DND-41 (cell line): ENCODE measurements at regions not wholly inside any gene's neighbourhood (a gene's known extent, or its start where the extent isn't known, plus 50 kb on each side); places are given as distances from the start of the nearest gene placed in this dataset.

ENCODE experiments used
- ATAC-seq: fragments of 200-7000 bp; cut with Tn5 transposase; 3 replicates; pipeline ENCODE4 v1.9.1; 2021; ENCODE audit warnings: low read depth; ENCODE audit not compliant: insufficient read depth
- DNase-seq: peaks from one replicate; pipeline ENCODE4 v3.0.0-alpha.2; 2020
- H2AFZ ChIP-seq: 2 replicates; pipeline ENCODE4 v1.6.0; 2012; ENCODE audit warnings: low read depth, low read length
- H3K27ac ChIP-seq: 2 replicates; pipeline ENCODE4 v1.5.1; 2012; ENCODE audit warnings: low read length, inconsistent platforms
- H3K27me3 ChIP-seq: fragments of 200-600 bp; sonication (generic); 2 replicates; pipeline ENCODE4 v1.6.0; 2012; ENCODE audit warnings: low read length, mild to moderate bottlenecking, inconsistent platforms; ENCODE audit not compliant: insufficient read depth, poor library complexity
- H3K36me3 ChIP-seq: 2 replicates; pipeline ENCODE4 v1.5.1; 2012; ENCODE audit warnings: low read length, inconsistent platforms; ENCODE audit not compliant: insufficient read depth
- H3K4me1 ChIP-seq: 2 replicates; pipeline ENCODE4 v1.5.1; 2012; ENCODE audit warnings: mild to moderate bottlenecking, low read length; ENCODE audit not compliant: insufficient read depth
- H3K4me2 ChIP-seq: 2 replicates; pipeline ENCODE4 v1.6.0; 2012; ENCODE audit warnings: mild to moderate bottlenecking, moderate library complexity, low read length, inconsistent platforms; ENCODE audit not compliant: insufficient read depth
- H3K4me3 ChIP-seq, 2 experiments: fragments of 200-600 bp in 1 of 2; shearing (Covaris generic) in 1 of 2; 2 replicates each; pipeline ENCODE4 v1.5.1; 2012 to 2016; ENCODE audit warnings: inconsistent platforms in 2 of 2, low read length in 2 of 2, mild to moderate bottlenecking in 2 of 2, low read depth in 1 of 2, moderate library complexity in 1 of 2
- H3K79me2 ChIP-seq: 2 replicates; pipeline ENCODE4 v1.6.0; 2012; ENCODE audit warnings: low read length, inconsistent platforms; ENCODE audit not compliant: insufficient read depth
- H3K9ac ChIP-seq: 2 replicates; pipeline ENCODE4 v1.6.0; 2012; ENCODE audit warnings: low read depth, mild to moderate bottlenecking, inconsistent platforms, low read length, moderate library complexity
- H3K9me3 ChIP-seq: 2 replicates; pipeline ENCODE4 v1.5.1; 2012; ENCODE audit warnings: low read length, moderate library complexity, mild to moderate bottlenecking, inconsistent platforms; ENCODE audit not compliant: insufficient read depth, severe bottlenecking
- H4K20me1 ChIP-seq: 2 replicates; pipeline ENCODE4 v1.6.0; 2012; ENCODE audit warnings: low read length; ENCODE audit not compliant: insufficient read depth
- EZH2 ChIP-seq: IDR thresholded peaks from 3 replicates; pipeline ENCODE4 v1.6.1; 2012; ENCODE audit warnings: borderline replicate concordance, low read depth, mild to moderate bottlenecking, moderate library complexity, low read length, inconsistent platforms; ENCODE audit not compliant: severe bottlenecking
- TF ChIP-seq, protein P1 (sequence below): IDR thresholded peaks from 2 replicates; pipeline ENCODE4 v1.5.1; 2012; ENCODE audit warnings: borderline replicate concordance, low read length, moderate library complexity, mild to moderate bottlenecking; ENCODE audit not compliant: poor library complexity, severe bottlenecking; ENCODE audit errors: extremely low read depth

GRCh38 chr4:57588557-57588956 lies 478.4 kb upstream of the IGFBP7 start:
- no peak overlapping the region for H3K4me3 ChIP-seq
- no peaks in the 10 kb centered on the region for H3K9me3 ChIP-seq
- no peak for ATAC-seq

GRCh38 chr4:57580710-57581599 lies 470.8 kb upstream of the IGFBP7 start:
- ATAC-seq = no peak
- Histone ChIP-seq H3K4me1 (no peaks in the 10 kb centered on the region), H2AFZ (no peak overlapping the region), H3K27ac (no peak overlapping the region), H3K27me3 (no peaks in the 10 kb centered on the region), H3K36me3 (no peaks in the 10 kb centered on the region), H4K20me1 (no peaks in the 10 kb centered on the region), H3K79me2 (no peaks in the 10 kb centered on the region), H3K4me2 (no peak overlapping the region), H3K9ac (no peak overlapping the region), H3K9me3 (no peaks in the 10 kb centered on the region), H3K4me3 (no peak overlapping the region)
- no peak for DNase-seq
- TF ChIP-seq EZH2 = no peak
- TF ChIP-seq, protein P1, sequence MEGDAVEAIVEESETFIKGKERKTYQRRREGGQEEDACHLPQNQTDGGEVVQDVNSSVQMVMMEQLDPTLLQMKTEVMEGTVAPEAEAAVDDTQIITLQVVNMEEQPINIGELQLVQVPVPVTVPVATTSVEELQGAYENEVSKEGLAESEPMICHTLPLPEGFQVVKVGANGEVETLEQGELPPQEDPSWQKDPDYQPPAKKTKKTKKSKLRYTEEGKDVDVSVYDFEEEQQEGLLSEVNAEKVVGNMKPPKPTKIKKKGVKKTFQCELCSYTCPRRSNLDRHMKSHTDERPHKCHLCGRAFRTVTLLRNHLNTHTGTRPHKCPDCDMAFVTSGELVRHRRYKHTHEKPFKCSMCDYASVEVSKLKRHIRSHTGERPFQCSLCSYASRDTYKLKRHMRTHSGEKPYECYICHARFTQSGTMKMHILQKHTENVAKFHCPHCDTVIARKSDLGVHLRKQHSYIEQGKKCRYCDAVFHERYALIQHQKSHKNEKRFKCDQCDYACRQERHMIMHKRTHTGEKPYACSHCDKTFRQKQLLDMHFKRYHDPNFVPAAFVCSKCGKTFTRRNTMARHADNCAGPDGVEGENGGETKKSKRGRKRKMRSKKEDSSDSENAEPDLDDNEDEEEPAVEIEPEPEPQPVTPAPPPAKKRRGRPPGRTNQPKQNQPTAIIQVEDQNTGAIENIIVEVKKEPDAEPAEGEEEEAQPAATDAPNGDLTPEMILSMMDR = no peak

More at GRCh38 chr4:57588557-57588956, 478.4 kb upstream of the IGFBP7 start:
- Histone ChIP-seq H3K4me2 (no peak overlapping the region), H3K79me2 (no peaks in the 10 kb centered on the region), H3K36me3 (no peaks in the 10 kb centered on the region), H2AFZ (no peak overlapping the region), H3K4me1 (no peaks in the 10 kb centered on the region), H4K20me1 (no peaks in the 10 kb centered on the region), H3K9ac (no peak overlapping the region), H3K27ac (no peak overlapping the region), H3K27me3 (no peaks in the 10 kb centered on the region)
- no peak for DNase-seq
- TF ChIP-seq, protein P1 = no peak
- TF ChIP-seq EZH2 = no peak

DNA sequence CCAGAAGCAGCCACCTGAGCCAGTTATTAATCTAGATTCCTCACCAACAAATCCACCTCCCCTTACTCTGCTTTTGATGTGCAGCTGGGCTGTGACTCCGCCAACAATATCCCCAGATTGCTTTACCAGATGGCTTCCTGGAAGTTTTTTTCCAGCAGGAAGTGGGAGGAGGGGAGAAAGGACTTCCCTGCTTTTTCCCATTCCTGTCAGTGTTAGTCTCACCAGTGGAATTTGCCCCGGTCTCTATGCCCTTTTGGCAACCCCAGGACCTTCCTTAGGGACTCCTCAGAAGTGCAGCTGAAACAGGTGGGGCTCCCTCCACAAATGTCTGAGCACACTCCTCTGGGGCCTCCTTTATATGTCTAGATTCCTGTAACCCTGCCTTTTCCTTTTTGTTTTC lies 465.2 kb upstream of the IGFBP7 start:
- H3K27ac ChIP-seq = no peak overlapping the region
- H3K9ac ChIP-seq = no peak overlapping the region
- TF ChIP-seq, protein P1 = no peak
- no peak for TF ChIP-seq EZH2
- H4K20me1 ChIP-seq = no peaks in the 10 kb centered on the region
- ATAC-seq (no peak), DNase-seq (no peak)
- no peaks in the 10 kb centered on the region for H3K9me3 ChIP-seq
- no peak overlapping the region for H3K4me2 ChIP-seq
- H3K79me2 ChIP-seq = no peaks in the 10 kb centered on the region
- no peaks in the 10 kb centered on the region for H3K27me3 ChIP-seq
- H3K4me3 ChIP-seq = no peak overlapping the region
- no peak overlapping the region for H2AFZ ChIP-seq
- H3K36me3 ChIP-seq = no peaks in the 10 kb centered on the region
- H3K4me1 ChIP-seq = no peaks in the 10 kb centered on the region
